ENCODE measurements at regions not wholly inside any gene's neighbourhood (a gene's known extent, or its start where the extent isn't known, plus 50 kb on each side); places are given as distances from the start of the nearest gene placed in this dataset.
"Not testable (repeated sequence)": the region's sequence is repeated elsewhere in the genome, so short reads cannot be mapped to it uniquely, and the experiment has no call there.

DNA sequence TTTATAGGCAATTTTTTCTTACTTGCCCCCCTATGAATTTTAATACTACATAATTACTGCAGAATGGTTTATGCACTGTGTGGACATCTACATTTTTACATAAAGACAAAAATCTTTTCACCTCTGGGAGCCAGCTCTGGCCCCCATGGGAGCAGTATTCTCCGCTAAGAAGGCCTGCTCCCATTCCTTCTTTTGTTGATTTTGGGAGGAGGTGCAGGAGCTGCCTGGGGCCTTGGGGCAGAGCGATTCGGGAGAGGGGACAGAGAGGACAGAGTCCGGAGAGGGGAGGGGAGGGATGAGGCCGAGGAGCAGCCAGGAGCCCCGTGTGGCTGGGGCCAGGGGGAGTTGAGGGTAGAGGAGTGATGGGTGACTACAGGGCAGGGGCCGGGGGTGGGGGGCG is 452.0 kb downstream of the PREX1 start:
- DNase-seq, result no peak

DNA sequence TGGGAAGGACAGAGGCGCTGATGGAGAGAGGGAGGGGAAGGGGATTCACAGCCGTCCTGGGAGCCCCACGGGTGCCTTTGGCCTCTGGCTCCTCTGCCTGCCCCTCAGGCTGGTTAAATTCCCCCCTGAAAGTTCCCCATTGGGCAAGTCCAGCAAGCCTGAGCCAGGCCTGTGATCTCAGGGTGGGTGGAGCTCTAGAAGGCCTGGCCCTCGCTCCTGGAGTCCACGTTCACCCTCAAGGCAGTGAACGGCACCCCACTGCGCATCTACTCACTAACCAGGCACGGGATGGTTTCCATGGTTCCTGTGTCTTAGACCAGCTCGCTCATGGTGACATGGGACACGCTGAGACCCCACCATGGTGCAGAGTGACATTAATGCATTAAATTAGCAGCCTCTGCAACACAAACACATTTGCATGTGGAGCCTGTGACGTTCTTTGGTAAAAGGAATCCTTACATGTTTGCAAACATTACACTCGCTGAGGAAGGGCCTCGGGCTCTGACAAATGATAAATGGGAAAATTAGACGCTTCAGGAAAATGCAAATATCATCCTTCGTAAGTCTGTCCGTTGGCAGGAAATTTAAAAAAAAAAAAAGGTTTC is 452.7 kb downstream of the PREX1 start:
- no peak for DNase-seq

DNA sequence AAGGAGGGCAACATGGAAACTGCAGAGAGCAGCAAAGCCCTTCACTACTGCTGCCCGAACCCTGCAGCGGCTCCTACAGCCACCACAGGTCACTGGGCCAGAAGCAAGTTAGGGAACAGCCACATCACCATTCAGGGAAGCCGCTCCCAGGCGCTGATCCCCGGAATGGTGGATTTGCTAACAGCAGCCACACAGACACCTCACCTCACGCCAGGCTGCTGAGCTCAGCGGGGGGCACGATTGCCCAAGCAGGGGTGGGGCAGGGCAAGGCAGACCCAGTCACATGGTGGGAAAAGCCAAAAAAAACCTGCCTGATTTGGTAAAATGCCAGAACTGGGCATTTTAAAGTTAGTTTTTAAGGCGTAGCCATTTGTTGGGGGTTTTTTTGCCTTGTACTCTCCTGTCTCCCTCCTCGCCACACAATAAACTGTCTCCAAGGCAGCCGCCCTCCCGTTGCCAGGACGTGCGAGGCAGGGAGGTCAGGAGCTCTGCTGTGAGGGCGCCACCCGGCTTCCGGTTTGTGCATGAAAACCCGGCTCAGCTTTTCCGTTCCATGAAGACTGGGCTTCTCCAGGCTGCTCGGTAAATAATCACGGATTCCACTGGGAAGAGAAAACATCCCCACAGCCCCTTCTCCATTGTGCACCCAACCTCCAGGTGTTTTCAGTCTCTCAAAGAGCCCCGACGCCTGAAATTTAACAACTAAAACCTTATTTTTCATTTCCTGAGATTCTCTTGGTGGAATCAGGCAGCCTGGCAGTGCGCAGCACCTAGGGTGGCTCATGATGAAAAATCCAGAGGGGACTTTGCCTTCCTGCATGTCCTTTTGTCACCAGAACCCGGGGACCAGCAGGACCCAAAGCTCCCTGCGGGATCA is 453.5 kb downstream of the PREX1 start:
- DNase-seq, result not testable (repeated sequence)

DNA sequence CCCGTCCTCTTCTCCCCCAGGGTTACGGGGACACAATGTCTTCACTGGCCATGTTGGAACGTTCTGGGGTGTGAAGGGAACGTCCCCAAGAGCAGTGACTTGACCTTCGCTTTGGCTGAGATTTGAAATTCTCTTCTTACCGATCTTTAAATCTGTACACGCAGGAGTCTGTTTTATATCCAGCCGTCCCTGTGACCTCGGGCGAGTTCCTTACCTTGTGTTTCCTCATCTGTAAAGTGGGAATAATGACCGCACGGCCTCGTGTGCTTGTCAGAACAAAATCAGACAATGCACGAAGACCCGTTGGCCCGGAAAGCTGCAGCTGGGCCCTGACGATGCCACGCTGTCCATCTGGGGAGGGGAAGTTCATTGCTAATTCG is 454.3 kb downstream of the PREX1 start:
- DNase-seq, result no peak

DNA sequence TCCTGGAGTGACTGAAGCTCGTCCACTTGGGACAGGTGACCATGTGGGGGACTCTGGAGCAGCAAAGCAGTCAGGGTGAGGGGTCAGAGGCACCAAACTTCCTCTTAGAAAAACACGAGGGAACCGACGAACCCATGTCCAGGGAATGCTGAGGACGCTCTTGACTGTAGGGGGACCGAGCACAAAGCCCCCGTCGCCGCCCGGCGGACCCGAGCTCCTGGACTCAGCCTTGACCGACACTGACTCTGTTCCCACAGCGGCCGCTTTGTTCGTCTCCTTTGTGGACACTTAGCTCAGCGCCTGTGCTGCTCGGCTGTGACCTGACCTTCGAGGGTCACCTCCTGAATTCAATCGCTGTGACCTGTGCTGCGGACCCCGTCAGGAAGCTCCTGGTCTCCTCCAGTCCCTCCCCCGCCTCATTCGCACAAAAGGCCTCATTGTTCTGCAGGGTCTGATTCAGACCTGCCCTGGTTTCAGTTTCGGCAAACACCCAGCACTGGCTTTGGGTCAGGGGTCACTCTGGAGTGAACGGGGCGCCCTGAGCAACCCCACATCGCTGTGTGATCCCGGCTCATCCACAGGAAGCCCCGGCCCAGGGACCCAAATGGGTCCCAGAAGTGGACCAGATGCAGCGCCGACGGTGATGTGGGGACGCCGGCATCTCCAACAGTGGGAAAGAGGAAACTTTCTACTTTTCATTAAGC is 454.8 kb downstream of the PREX1 start:
- not testable (repeated sequence) for DNase-seq

DNA sequence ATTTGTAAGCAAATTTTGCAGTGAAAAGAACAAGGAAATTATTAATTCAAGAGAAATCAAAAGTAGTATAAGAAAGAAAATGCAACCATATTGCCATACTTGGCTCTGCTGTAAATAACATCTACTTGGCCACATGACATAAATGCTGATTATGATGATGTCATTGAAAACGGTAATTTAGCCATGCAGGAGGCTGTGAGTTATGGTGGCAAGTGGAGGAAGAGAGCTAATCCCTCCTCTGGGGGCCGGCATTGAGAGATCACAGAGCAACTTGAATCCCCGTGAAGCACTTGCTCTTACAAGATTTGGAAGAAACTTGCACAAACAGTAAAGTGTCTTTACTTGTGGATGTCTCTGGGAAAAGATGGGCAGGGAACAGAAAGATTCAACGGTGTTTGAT is 456.6 kb downstream of the PREX1 start:
- DNase-seq, result no peak

DNA sequence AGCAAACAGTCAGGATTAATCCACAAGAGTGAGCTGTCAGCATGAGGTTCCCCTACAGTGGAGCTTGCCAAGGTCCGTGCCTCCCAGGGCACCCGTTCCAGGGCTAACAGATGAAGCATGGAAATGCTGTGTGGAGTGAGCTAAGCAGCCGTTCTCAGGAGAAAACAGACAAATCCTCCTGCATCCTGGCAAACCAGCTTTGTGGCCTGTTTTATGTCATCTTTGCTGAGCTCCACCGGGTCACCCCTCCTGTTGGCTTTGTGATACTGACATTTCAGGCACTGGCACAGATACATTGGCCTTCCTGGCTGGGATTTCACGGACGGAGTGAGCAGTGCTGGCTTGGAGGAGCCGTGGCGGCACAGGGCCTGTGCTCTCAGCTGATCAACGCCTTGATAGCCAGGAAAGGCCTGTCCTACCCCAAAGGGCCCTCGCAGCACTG is 459.2 kb downstream of the PREX1 start:
- not testable (repeated sequence) for DNase-seq

DNA sequence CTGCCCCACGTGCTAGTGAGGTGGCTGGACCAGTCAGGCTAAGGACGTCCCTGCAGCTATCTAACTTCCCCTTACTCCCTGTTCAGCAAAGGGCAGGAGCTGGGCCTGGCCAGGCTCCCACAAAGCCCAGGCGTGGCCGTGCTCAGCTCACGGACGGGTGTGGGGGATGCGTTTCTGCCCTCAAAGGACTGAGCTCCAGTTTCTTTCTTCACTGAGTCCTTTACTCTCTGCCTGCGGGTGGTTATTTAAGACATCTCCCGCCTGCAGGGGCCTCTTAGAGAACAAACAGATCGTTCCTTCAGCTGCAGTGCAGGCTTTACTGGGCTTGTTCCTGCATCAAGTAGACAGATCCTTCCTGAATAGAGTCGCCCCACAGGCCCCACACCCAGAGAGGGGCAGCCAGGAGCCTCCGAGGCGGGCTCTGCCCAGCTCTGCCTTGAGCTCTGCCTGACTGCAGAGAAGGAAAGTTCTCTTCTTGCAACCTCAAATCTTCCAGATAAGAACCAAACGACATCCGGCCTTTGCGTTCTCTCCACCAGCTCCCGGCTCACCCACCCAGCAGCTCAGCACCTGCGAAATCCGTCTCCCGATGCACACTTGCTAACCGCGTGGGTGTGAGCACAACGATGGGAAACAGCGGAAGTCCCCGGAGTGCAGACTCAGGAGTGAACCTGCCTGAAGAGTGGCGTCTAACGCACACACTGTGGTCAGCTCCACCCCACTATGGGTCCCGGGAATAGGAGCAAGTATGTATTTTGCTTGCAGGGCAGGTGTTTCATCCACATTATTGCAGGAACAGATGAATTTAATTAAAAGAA is 460.0 kb downstream of the PREX1 start:
- DNase-seq, result not testable (repeated sequence)

DNA sequence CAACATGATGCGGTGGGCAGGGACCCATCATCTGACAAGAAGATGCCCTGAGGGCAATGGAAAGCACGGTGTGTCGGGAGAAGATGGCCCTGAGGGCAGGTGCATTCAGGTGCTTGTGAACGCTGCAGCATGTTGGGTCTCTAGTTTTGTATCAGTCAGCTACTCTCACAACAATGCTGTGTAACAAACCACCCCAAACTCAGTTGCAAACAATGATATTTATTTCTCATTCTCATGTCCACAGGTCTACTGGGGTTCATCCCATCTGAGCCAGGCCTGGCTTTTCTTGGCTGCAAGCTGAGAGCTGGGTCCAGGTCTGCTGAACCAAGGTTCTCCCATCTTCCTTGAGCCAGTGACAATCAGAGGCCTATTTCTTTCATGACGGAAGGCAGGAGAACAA is 461.6 kb downstream of the PREX1 start:
- DNase-seq, result no peak

DNA sequence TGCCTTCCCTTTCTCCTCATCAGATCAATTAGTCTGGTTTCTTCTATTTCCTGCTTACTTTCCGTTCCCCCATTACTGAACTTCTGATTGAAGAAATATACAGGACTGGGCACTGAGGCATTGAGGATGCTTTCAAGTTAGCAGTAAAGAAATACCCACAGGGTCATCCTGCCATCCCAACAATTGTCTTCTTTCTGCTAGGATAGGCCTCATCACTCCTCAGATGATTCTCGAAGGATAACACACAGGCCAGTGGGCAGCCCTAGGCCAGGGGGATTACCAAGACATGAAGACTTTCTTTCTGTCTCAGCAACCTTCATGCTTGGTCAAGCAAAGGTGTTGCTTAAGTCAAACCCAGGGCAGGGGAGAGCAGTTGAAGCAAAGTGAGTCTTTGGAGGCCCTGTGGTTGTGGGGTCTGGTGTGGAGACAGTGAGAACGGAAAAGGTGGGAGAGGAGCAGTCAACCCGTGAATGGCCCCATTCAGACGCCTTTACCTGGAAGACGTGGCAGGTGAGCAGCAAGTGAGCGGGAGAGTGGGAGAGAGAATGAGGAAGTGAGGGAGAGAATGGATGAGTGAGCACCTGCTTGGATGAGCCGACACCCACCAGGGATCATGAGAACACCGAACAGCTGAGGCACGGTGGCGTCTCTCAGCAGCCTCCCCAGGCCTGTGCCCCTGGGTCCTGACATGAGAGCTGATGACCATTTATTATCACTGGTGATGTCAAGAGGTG is 462.9 kb downstream of the PREX1 start:
- DNase-seq, result no peak

DNA sequence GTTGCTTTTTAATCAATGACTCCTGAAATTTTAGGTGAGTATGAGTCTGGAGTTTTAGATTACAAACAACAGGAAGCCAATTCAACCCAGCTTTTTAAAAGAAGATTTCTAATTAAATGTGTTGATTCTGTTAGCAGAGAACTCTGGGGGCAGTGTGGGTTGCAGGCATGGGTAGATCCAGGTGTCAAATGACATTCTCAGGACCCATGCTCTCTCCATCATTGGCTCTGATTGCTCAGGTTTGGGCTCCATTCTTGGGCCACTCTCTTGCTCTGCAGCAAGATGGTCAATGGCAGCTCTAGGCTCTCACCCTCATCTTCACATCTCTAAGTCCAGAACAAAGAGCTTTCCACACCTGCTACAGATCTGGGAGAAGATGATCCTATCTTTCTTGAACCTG is 463.7 kb downstream of the PREX1 start:
- DNase-seq, result no peak

DNA sequence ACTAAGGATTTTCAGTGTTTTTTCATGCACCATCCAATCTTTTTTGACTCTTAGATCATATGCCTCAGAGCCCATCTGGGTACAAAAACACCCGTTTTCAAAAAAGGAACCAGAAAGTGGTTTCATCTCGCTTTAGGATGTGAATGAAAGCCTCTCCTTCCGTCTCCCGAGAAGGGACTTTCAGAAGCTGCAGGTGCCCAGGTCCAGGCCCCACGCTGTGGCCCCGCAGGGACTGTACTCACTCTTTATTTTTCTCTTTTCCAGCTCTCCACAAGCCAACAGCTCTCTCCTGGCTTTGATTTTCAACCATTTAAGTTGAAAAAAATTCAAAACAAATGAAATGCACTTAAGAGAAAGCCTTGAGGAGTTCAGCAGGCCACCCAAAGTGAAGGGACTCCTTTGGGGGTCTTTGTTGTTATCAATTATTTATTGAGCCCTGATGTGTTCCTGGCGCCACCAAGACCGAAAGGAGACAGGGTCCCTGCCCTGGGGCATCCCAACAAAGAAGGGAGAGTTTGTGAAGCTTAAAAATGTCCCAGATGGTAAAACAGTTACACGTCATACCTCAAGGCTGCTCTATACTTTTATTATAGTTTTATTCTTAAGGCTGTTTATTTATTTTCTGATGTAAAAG is 467.3 kb downstream of the PREX1 start:
- no peak for DNase-seq

DNA sequence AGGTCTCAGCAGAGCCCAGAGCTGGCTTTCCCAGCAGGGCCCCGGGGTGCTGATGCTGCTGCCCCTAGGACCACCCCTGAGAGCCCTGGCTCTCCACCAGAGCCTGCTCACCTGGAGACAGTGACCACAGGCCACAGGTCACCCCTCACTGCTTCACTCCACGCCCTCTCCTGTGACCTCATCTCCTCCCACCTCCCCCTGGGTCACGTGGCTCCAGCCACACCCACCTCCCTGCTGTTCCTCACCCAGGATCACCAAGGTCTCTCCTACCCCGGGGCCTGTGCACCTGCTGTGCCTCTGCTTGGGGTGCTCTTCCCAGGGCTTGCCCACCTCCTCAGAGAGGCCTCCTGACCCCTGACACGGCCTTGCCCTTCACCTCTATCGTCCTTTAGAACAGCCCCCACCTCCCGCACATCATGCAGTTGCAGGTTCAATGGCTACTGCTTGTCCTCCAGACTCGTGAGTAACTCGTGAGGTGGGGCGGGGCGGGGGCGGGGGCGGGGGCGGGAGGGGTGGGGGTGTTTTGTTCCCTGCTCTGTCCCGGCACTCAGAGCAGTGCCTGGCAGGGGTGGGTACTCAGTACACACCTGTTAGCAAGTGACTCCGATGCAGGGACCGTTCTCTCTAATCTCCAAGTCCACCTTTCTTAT is 468.0 kb downstream of the PREX1 start:
- DNase-seq, result peak in 1 of 2 donors; percentile 52

DNA sequence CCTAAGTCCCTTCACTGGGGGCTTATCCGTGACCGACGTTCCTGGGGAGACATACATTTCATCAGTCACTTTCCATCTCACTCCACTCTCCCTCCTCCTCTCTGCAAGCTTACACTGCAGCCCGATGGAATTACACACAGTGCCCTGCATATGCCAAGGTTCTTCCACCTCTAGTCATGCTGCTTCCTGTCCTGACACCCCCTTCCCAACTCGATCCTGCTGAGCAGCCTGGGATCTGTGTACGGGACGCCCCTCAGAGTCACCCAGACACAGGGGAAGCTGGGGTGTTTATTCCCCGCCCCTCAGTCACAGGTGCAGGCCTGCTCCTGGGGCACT is 468.8 kb downstream of the PREX1 start:
- not testable (repeated sequence) for DNase-seq

DNA sequence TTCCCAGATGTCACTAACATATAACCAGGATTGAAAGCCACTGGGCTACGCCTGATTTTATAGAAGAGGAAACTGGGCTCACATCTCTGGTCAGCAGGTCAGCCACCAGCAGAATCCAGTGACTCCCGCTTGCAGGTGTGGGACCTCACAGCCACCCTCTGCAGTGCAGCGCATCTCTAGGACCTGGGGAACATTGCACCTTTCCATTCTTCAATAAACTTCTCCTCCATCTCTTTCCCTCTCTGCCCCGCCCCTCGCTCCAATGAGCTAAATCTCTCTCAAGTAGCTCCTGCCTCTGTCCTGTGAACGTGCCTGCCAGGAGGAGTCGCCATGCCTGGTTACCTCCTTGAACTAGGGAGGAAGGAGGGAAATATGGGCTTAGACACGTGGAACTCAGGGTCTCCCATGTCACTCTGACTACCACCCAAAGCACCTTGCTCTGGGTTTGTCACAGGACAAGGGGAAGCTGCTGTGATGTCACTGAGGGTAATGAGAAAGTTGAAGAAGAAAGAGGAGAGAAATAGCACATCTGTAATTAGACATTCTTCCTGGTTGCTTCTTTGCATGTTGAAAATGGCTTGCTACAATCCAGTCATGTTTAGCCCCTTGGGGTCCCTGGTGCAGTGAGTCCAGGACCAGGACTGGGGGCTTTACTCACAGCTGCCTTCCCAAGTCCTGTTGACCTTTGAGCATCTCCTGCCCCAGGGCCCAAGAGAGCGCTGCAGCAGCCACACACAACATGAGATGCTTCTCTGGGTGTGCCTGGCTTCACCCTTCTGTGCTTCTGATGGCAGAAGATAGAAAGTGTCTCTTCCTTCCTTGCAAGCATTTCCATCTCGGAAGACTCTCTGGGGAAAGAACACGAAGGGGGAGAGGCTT is 469.4 kb downstream of the PREX1 start:
- DNase-seq, result no peak

DNA sequence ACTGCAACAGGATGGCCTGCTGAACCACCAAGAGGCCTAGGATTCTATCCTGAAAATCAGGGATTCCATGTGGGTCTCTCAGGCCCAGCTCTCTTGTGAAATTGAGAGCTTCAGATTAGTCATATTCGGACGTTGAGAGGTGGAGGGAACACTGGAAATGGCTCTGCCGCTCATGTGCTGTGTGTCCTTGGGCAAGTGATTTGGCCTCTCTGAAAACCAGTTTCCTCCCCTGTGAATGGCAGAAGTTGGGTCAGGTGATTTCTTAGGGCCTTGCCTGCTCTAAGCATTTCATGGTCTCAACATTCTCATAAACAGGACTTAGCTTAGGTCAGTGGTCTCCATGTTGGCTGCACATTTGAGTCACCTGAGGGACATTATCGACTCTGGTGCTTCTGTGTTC is 470.1 kb downstream of the PREX1 start:
- no peak for DNase-seq

DNA sequence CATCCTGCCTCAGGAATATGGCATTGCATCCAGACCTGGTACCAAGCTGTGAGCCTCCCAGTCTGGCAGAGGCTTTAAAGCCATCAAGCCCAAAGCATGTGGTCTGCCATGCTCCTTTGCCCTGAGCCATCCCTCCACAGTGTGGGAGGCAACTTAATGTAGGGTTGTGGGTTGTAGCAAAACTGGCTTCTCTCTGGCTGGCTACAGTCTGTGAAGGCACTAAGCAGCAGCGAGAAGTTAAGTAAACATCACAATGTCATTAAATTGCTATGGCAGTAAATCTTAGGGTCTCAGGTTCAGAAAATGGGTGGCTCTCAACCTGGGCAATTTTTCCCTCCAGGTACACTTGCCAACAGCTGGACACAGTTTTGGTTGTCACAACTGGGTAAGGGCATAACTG is 472.9 kb downstream of the PREX1 start:
- DNase-seq, result no peak

DNA sequence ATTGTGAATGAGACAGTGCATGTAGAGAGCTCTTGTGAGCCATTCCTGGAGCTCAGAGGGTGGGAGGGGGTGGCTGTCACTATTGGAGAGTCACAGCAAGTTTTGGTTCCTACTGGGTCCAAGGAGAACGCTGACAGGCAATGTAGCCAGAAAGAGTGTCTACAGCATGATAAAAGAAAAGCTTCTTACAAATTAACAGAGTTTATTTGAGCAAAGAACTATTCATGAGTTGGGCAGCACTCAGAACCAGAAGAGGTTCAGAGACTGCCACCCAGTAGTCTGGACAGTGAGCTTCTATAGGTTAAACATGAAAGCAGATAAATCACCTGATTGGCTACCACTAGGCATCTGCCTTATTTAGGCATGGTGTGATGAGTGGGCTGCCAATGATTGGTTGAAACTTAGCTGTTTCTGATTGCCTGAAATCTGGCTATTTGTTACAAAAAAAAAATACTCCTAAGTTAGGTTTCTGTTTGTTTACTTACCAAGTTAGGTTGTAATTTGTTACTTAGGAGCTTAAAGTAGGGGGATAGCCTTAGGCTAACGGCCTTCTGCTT is 473.4 kb downstream of the PREX1 start:
- DNase-seq, result no peak

DNA sequence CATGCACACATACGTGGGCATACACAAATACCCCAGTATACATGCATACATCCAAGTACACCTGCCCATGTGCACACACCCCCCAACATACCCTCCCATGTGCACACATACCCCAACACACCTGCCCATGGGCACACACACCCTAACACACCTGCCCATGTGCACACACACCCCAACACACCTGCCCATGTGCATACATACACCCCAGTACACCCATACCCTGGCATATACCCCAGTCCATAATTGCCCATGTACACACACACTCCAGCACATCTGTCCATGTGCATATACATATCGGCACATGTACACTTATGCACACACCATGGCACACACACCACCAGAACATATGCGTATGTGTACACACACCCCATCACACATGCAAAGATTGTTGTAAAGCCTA is 475.2 kb downstream of the PREX1 start:
- no peak for DNase-seq

DNA sequence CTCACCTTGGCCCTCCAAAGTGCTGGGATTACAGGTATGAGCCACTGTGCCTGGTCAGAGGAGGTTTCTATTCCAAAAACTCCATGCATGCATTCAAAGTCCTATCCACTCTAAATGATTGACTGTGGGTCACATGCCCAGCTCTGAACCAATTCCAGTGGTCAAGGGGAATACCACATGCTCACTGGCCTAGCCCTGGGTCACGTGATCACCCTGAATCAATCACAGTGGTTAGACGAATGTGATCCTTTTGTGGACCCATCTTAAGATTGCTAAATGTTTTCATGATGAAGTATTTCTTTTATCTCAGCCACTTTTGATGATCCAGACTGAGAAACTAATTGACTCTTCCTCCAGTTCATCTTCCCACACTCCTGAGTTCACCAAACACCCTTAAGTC is 475.8 kb downstream of the PREX1 start:
- no peak for DNase-seq

Measured in CD4-positive, alpha-beta T cell treated with Interferon alpha-2 for 1 hour (primary cell).